ENCODE measurements at regions not wholly inside any gene's neighbourhood (a gene's known extent, or its start where the extent isn't known, plus 50 kb on each side); places are given as distances from the start of the nearest gene placed in this dataset.
"Not testable (repeated sequence)": the region's sequence is repeated elsewhere in the genome, so short reads cannot be mapped to it uniquely, and the experiment has no call there.

- DNase-seq (no peak), ATAC-seq (no peak)
- H3K4me3 Mint-ChIP-seq, result no peak overlapping the region
- H3K27ac Mint-ChIP-seq, result no peak overlapping the region
- H3K27me3 Mint-ChIP-seq, result no peaks in the 10 kb centered on the region
- no peaks in the 10 kb centered on the region for H3K9me3 Mint-ChIP-seq
- H3K4me1 Mint-ChIP-seq, result no peaks in the 10 kb centered on the region
Observed at GRCh38 chr3:86772699-86773098, 218.2 kb downstream of the VGLL3 start.

DNA sequence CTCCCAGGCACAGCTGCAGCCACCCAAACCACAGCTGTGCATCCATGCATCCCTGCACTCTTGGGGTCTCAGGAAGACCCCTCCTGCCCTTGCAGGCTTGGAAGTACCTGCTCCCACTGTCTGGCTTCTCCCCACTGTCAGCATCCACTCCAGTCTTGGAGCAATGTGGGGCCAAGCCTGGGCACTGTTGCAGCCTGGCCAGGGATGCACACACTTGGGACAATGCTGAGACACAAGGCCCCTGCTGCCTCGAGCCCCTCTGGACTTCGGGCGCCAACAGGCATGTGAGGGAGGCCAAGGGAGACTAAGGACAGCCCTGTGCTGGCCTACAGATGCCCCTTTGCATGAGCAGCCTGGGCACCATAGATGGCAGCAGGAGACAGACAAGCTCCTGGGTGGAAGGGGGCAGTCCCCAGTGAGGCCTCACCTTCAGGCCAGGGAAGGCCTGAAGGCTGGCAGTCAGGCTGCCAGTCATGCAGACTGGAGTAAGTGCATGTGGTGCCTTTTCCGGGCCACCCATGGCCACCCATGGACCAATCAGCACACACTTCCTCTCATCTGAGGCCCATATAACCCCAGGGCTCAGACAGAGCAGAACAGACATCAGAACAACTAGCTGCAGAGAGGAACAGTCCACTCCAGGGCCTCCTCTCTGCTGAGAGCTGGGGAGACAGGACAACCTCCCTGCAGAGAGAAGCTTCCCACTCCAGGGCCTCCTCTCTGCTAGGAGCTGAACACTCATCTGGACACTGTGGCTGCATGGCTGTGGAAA, 219.0 kb downstream of the VGLL3 start:
- Mint-ChIP-seq H3K9me3 (no peaks in the 10 kb centered on the region), H3K4me3 (no peak overlapping the region), H3K27me3 (no peaks in the 10 kb centered on the region), H3K27ac (no peak overlapping the region), H3K4me1 (no peaks in the 10 kb centered on the region)
- ATAC-seq, result peak; percentile 49
- no peak for DNase-seq

- Mint-ChIP-seq H3K27ac (no peak overlapping the region), H3K9me3 (no peaks in the 10 kb centered on the region), H3K27me3 (no peaks in the 10 kb centered on the region), H3K4me1 (no peaks in the 10 kb centered on the region), H3K4me3 (no peak overlapping the region)
- ATAC-seq (no peak), DNase-seq (no peak)
Observed at GRCh38 chr3:86766331-86766730, 224.6 kb downstream of the VGLL3 start.

DNA sequence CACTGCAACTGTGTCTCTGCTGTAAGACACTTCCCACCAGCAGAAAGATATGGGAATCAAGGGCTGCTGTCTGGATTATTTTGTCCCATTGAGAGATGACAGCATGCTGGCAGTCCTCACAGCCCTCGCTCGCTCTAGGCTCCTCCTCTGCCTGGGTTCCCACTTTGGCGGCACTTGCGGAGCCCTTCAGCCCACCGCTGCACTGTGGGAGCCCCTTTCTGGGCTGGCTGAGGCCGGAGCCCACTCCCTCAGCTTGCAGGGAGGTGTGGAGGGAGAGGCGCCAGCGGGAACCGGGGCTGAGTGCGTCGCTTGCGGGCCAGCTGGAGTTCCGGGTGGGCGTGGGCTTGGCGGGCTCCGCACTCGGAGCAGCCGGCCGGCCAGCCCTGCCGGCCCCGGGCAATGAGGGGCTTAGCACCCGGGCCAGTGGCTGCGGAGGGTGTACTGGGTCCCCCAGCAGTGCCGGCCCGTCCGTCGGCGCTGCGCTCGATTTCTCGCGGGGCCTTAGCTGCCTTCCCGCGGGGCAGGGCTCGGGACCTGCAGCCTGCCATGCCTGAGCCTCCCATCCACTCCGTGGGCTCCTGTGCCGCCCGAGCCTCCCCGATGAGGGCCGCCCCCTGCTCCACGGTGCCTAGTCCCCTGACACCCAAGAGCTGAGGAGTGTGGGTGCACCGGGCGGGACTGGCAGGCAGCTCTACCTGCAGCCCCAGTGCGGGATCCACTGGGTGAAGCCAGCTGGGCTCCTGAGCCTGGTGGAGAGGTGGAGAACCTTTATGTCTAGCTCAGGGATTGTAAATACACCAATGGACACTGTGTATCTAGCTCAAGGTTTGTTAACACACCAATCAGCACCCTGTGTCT, 233.4 kb downstream of the VGLL3 start:
- not testable (repeated sequence) for H3K27ac Mint-ChIP-seq, H3K4me1 Mint-ChIP-seq, H3K9me3 Mint-ChIP-seq, ATAC-seq, H3K4me3 Mint-ChIP-seq, H3K27me3 Mint-ChIP-seq, DNase-seq

- Mint-ChIP-seq H3K4me1 (no peaks in the 10 kb centered on the region), H3K27ac (no peak overlapping the region), H3K4me3 (no peak overlapping the region), H3K27me3 (no peaks in the 10 kb centered on the region), H3K9me3 (peaks cover 0 to 19% of the 10 kb centered on the region in 2 donors)
- ATAC-seq, result no peak
- no peak for DNase-seq
Observed at GRCh38 chr3:86748015-86748414, 242.9 kb downstream of the VGLL3 start.

DNA sequence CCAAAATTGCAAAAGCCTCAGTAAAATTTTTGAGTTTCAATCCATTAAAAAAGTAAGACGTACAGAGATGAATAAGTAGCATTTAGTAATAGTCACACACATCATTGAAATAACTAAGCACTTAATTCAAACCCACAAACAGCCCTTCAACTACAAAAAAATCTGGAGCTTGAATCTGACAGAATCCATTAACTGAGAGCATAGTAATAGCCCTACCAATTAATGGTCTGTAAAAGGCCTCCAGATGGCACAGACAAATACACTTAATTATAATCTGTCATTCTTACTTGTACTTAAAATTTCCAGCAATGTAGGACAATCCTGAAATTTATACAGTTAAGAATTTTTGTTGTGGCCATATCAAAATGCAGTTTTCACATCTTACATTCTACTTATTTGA, 246.9 kb downstream of the VGLL3 start:
- DNase-seq, result no peak
- no peak for ATAC-seq
- Mint-ChIP-seq H3K4me3 (no peak overlapping the region), H3K4me1 (no peaks in the 10 kb centered on the region), H3K27me3 (no peaks in the 10 kb centered on the region), H3K27ac (no peak overlapping the region), H3K9me3 (peaks cover 0 to 19% of the 10 kb centered on the region in 2 donors)

GRCh38 chr3:86743233-86743632, 247.7 kb downstream of the VGLL3 start:
- ATAC-seq (no peak), DNase-seq (no peak)
- H3K4me3 Mint-ChIP-seq, result no peak overlapping the region
- peaks cover 0 to 12% of the 10 kb centered on the region in 2 donors for H3K9me3 Mint-ChIP-seq
- H3K27me3 Mint-ChIP-seq, result no peaks in the 10 kb centered on the region
- no peak overlapping the region for H3K27ac Mint-ChIP-seq
- H3K4me1 Mint-ChIP-seq, result no peaks in the 10 kb centered on the region

DNA sequence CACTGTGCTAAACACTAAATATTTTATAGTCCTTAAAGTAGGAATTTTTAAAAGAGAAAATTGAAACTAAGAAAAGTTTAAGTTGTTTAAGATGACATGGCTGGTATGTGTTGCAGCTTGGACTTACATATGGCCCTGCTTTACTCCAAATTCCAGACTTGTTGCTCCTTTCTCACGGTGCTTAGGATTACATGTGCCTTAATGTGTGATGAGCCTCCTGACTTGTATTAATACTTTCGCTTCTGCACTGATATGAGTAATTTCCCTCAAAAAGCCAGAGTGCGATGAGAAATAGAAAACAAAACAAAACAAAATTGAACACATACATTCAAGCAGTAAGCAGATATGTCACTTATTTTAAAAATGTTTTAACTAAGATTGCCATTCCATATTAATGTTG, 250.2 kb downstream of the VGLL3 start:
- Mint-ChIP-seq H3K4me1 (no peaks in the 10 kb centered on the region), H3K9me3 (no peaks in the 10 kb centered on the region), H3K4me3 (no peak overlapping the region), H3K27me3 (no peaks in the 10 kb centered on the region), H3K27ac (no peak overlapping the region)
- DNase-seq (no peak), ATAC-seq (no peak)

GRCh38 chr3:86739244-86739643, 251.7 kb downstream of the VGLL3 start:
- Mint-ChIP-seq H3K9me3 (no peaks in the 10 kb centered on the region), H3K4me1 (no peaks in the 10 kb centered on the region), H3K4me3 (no peak overlapping the region), H3K27me3 (no peaks in the 10 kb centered on the region), H3K27ac (no peak overlapping the region)
- ATAC-seq, result no peak
- no peak for DNase-seq

DNA sequence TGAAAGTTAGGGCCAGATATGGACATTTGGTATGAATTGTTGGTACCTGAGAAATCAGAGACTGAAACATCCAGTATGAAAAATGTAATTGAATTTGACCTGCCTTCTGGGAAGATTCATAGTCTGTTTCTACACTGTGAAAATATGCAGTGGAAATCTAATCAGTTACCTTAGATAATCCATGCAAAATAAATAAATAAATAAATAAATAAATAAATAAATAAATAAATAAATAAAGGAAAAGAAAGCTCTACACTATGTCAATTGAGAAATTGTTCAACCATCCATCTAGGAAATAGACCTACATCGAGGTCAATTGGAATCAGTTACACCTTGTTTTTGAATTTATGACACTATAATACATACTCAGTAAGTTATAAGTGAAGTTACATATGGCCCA, 252.3 kb downstream of the VGLL3 start:
- H3K9me3 Mint-ChIP-seq, result no peaks in the 10 kb centered on the region
- no peaks in the 10 kb centered on the region for H3K4me1 Mint-ChIP-seq
- DNase-seq, result no peak
- no peaks in the 10 kb centered on the region for H3K27me3 Mint-ChIP-seq
- ATAC-seq, result no peak
- no peak overlapping the region for H3K4me3 Mint-ChIP-seq
- H3K27ac Mint-ChIP-seq, result no peak overlapping the region

GRCh38 chr3:86737517-86737916, 253.4 kb downstream of the VGLL3 start:
- no peak for ATAC-seq
- Mint-ChIP-seq H3K4me1 (no peaks in the 10 kb centered on the region), H3K9me3 (no peaks in the 10 kb centered on the region), H3K4me3 (no peak overlapping the region), H3K27me3 (no peaks in the 10 kb centered on the region), H3K27ac (no peak overlapping the region)
- no peak for DNase-seq

DNA sequence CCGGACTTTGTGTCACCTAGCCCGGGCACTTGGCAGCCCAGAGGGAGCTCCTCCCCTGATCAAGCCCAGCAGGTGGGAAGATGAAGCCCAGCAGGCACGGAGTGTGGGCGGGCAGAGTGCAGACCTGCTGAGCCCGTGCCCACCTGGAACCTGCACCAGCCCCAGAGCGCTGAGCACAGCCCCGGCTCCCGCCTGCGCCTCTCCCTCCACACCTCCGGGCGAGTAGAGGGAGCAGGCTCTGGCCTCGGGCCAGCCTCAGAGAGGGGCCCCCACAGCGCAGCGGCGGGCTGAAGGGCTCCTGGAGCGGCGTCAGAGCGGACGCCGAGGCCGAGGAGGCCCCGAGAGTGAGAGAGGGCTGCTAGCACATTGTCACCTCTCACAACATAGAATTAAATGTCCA, 257.7 kb downstream of the VGLL3 start:
- Mint-ChIP-seq H3K9me3 (no peaks in the 10 kb centered on the region), H3K27ac (no peak overlapping the region), H3K4me3 (no peak overlapping the region), H3K4me1 (no peaks in the 10 kb centered on the region), H3K27me3 (no peaks in the 10 kb centered on the region)
- DNase-seq (no peak), ATAC-seq (no peak)

DNA sequence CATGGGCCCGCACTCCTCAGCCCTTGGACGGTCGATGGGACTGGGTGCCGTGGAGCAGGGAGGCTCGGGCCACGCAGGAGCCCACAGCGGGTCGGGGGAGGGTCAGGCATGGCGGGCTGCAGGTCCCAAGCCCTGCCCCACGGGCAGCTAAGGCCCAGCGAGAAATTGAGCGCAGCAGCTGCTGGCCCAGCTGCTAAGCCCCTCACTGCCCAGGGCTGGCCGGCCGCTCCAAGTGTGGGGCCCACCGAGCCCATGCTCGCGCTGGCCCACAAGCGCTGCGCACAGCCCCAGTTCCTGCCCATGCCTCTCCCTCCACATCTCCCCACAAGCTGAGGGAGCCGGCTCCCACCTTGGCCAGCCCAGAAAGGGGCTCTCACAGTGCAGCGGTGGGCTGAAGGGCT, 259.4 kb downstream of the VGLL3 start:
- Mint-ChIP-seq H3K27ac (no peak overlapping the region), H3K27me3 (no peaks in the 10 kb centered on the region), H3K4me1 (no peaks in the 10 kb centered on the region), H3K4me3 (no peak overlapping the region), H3K9me3 (no peaks in the 10 kb centered on the region)
- DNase-seq, result no peak
- no peak for ATAC-seq

GRCh38 chr3:86723433-86723832, 267.5 kb downstream of the VGLL3 start:
- Mint-ChIP-seq H3K4me3 (no peak overlapping the region), H3K27me3 (no peaks in the 10 kb centered on the region)
- no peak for ATAC-seq

GRCh38 chr3:86711634-86712033, 279.3 kb downstream of the VGLL3 start:
- Mint-ChIP-seq H3K9me3 (peaks cover 0 to 3% of the 10 kb centered on the region in 2 donors), H3K27ac (no peak overlapping the region), H3K4me1 (no peaks in the 10 kb centered on the region), H3K4me3 (no peak overlapping the region), H3K27me3 (no peaks in the 10 kb centered on the region)
- no peak for ATAC-seq
- DNase-seq, result no peak

More at GRCh38 chr3:86723433-86723832, 267.5 kb downstream of the VGLL3 start:
- Mint-ChIP-seq H3K9me3 (no peaks in the 10 kb centered on the region), H3K27ac (no peak overlapping the region), H3K4me1 (no peaks in the 10 kb centered on the region)
- no peak for DNase-seq

GRCh38 chr3:86708893-86709292, 282.1 kb downstream of the VGLL3 start:
- Mint-ChIP-seq H3K27me3 (no peaks in the 10 kb centered on the region), H3K4me3 (no peak overlapping the region), H3K27ac (no peak overlapping the region), H3K9me3 (peaks cover 5 to 11% of the 10 kb centered on the region in 2 donors), H3K4me1 (no peaks in the 10 kb centered on the region)
- no peak for ATAC-seq
- DNase-seq, result no peak

Measured in stimulated activated naive CD8-positive, alpha-beta T cell treated with anti-CD3 and anti-CD28 coated beads, Interleukin-15, amount 100 ng/mL, for 72 hours (primary cell).